GM19324 (cell line): ENCODE measurements at regions not wholly inside any gene's neighbourhood (a gene's known extent, or its start where the extent isn't known, plus 50 kb on each side); places are given as distances from the start of the nearest gene placed in this dataset.
"Not testable (repeated sequence)": the region's sequence is repeated elsewhere in the genome, so short reads cannot be mapped to it uniquely, and the experiment has no call there.

ENCODE experiments used
- ATAC-seq: cut with Tn5 transposase; IDR thresholded peaks from one replicate; pipeline ENCODE4 v1.9.1; 2021; ENCODE audit warnings: mild to moderate bottlenecking, moderate library complexity; ENCODE audit not compliant: unreplicated experiment, low FRiP score

- no peak for ATAC-seq
These were observed 150.1 kb upstream of the RMP24 start for GRCh38 chr18:35822413-35822812.

- ATAC-seq, result no peak
These were observed 146.0 kb upstream of the RMP24 start for GRCh38 chr18:35826477-35826876.

GRCh38 chr18:35827275-35827902, 145.1 kb upstream of the RMP24 start:
- no peak for ATAC-seq

- ATAC-seq, result no peak
These were observed 144.6 kb upstream of the RMP24 start for GRCh38 chr18:35827903-35828275.

GRCh38 chr18:35828591-35828990, 143.9 kb upstream of the RMP24 start:
- ATAC-seq, result no peak

GRCh38 chr18:35835366-35835765, 137.1 kb upstream of the RMP24 start:
- ATAC-seq, result no peak

- ATAC-seq, result peak; percentile 65
These were observed 136.6 kb upstream of the RMP24 start for GRCh38 chr18:35835833-35836232.

- no peak for ATAC-seq
These were observed 135.5 kb upstream of the RMP24 start for GRCh38 chr18:35836932-35837331.

- no peak for ATAC-seq
These were observed 134.5 kb upstream of the RMP24 start for GRCh38 chr18:35837922-35838496.

GRCh38 chr18:35841283-35841682, 131.2 kb upstream of the RMP24 start:
- no peak for ATAC-seq

- no peak for ATAC-seq
These were observed 129.9 kb upstream of the RMP24 start for GRCh38 chr18:35842536-35842935.

GRCh38 chr18:35848321-35848720, 124.2 kb upstream of the RMP24 start:
- not testable (repeated sequence) for ATAC-seq

GRCh38 chr18:35849241-35849640, 123.2 kb upstream of the RMP24 start:
- ATAC-seq, result not testable (repeated sequence)

GRCh38 chr18:35851286-35851970, 121.1 kb upstream of the RMP24 start:
- ATAC-seq, result no peak

- ATAC-seq, result no peak
These were observed 119.7 kb upstream of the RMP24 start for GRCh38 chr18:35852786-35853185.

- no peak for ATAC-seq
These were observed 118.4 kb upstream of the RMP24 start for GRCh38 chr18:35854095-35854494.

- no peak for ATAC-seq
These were observed 116.3 kb upstream of the RMP24 start for GRCh38 chr18:35856178-35856577.

GRCh38 chr18:35856721-35857120, 115.8 kb upstream of the RMP24 start:
- not testable (repeated sequence) for ATAC-seq

- not testable (repeated sequence) for ATAC-seq
These were observed 114.9 kb upstream of the RMP24 start for GRCh38 chr18:35857581-35857980.

GRCh38 chr18:35861367-35862118, 110.9 kb upstream of the RMP24 start:
- no peak for ATAC-seq

GRCh38 chr18:35862119-35862640, 110.3 kb upstream of the RMP24 start:
- no peak for ATAC-seq
